GM12878 (cell line): ENCODE measurements at regions not wholly inside any gene's neighbourhood (a gene's known extent, or its start where the extent isn't known, plus 50 kb on each side); places are given as distances from the start of the nearest gene placed in this dataset.

Experiments
- ATAC-seq: fragments of 200-7000 bp; cut with Tn5 transposase; 3 replicates; pipeline ENCODE4 v1.9.1; 2020; ENCODE audit warnings: mild to moderate bottlenecking, moderate library complexity
- BruUV-seq: library from RNA; stranded (reverse); fragments of 400-500 nt; replicated peaks from 2 replicates; lab custom pipeline; 2021; lab: Mats Ljungman, UMichigan
- CTCF ChIA-PET: fragments of 300-600 bp; sonication (Branson Sonifier 250); formaldehyde crosslinking; extraction: SDS; loops from one replicate; lab custom pipeline; 2021; ENCODE audit warnings: inconsistent platforms; lab: Yijun Ruan, JAX
- POLR2A ChIA-PET: fragments of 350-600 bp; formaldehyde crosslinking; extraction: SDS; loops from one replicate; lab custom pipeline; 2021; ENCODE audit warnings: inconsistent platforms; lab: Charles Lee
- RAD21 ChIA-PET: fragments of 300-600 bp; sonication (Branson Sonifier 250); formaldehyde crosslinking; loops from one replicate; lab custom pipeline; 2023; ENCODE audit warnings: antibody characterized with exemption; ENCODE audit not compliant: unreplicated experiment; lab: Charles Lee
- SMC1A ChIA-PET: fragments of 300-600 bp; sonication (Branson Sonifier 250); formaldehyde crosslinking; loops from one replicate; lab custom pipeline; 2023; ENCODE audit not compliant: unreplicated experiment, uncharacterized antibody; lab: Charles Lee
- DNase-seq: peaks from one replicate; pipeline ENCODE4 v3.0.0-alpha.2; 2011; ENCODE audit warnings: low read depth, low spot score
- FAIRE-seq: peaks from 3 replicates; lab custom pipeline; 2011; peaks lifted over from hg19 to GRCh38; lab: Jason Lieb, UNC
- H2AFZ ChIP-seq: 2 replicates; pipeline ENCODE4 v1.6.0; 2011; ENCODE audit warnings: low read depth, low read length, control low read depth; ENCODE audit not compliant: control insufficient read depth
- H3K27ac ChIP-seq: 2 replicates; pipeline ENCODE4 v1.5.1; 2011; ENCODE audit warnings: control low read depth; ENCODE audit not compliant: control insufficient read depth, insufficient read depth
- H3K27me3 ChIP-seq, 2 experiments: replicated peaks in 1 of 2; 2 replicates each; pipeline versions ENCODE4 v1.6.0 to v1.6.1; 2011; ENCODE audit warnings: low read length in 1 of 2; ENCODE audit not compliant: control insufficient read depth in 2 of 2, insufficient read depth in 2 of 2
- H3K36me3 ChIP-seq, 2 experiments: 2 replicates each; pipeline ENCODE4 v1.5.1; 2011; ENCODE audit warnings: low read length in 1 of 2; ENCODE audit not compliant: control insufficient read depth in 2 of 2, insufficient read depth in 2 of 2
- H3K4me1 ChIP-seq: 2 replicates; pipeline ENCODE4 v1.6.1; 2011; ENCODE audit warnings: mild to moderate bottlenecking, low read length, moderate library complexity, mixed read lengths; ENCODE audit not compliant: control insufficient read depth, insufficient read depth
- H3K4me2 ChIP-seq: 2 replicates; pipeline ENCODE4 v1.6.0; 2011; ENCODE audit warnings: control low read depth; ENCODE audit not compliant: control insufficient read depth, insufficient read depth
- H3K4me3 ChIP-seq: fragments of 200-600 bp; sonication (generic); 2 replicates; pipeline ENCODE4 v1.5.1; 2016
- H3K79me2 ChIP-seq: 2 replicates; pipeline ENCODE4 v1.6.0; 2011; ENCODE audit warnings: low read length; ENCODE audit not compliant: control insufficient read depth, insufficient read depth
- H3K9ac ChIP-seq: 2 replicates; pipeline ENCODE4 v1.8.0; 2011; ENCODE audit warnings: low read length, control low read depth, mixed read lengths; ENCODE audit not compliant: control insufficient read depth, insufficient read depth
- H3K9me3 ChIP-seq: replicated peaks from 3 replicates; pipeline ENCODE4 v1.5.1; 2011; ENCODE audit warnings: mild to moderate bottlenecking, low read length; ENCODE audit not compliant: control insufficient read depth, insufficient read depth
- H4K20me1 ChIP-seq: 2 replicates; pipeline ENCODE4 v1.6.0; 2011; ENCODE audit not compliant: control insufficient read depth, insufficient read depth
- CBX3 ChIP-seq: fragments of 200-600 bp; sonication (generic); IDR thresholded peaks from 2 replicates; pipeline ENCODE4 v1.6.1; 2016; ENCODE audit warnings: low read depth, borderline replicate concordance
- CHD2 ChIP-seq: IDR thresholded peaks from 2 replicates; pipeline ENCODE4 v1.6.1; 2011; ENCODE audit warnings: low read depth, low read length, improper control_type of control experiment, borderline replicate concordance
- HCFC1 ChIP-seq: fragments of 150-350 bp; IDR thresholded peaks from 2 replicates; pipeline ENCODE4 v1.6.1; 2014; ENCODE audit warnings: low read length
- JUND ChIP-seq: IDR thresholded peaks from 2 replicates; pipeline ENCODE4 v1.6.1; 2012; ENCODE audit warnings: low read depth, mild to moderate bottlenecking, low read length, improper control_type of control experiment, moderate library complexity
- KAT2A ChIP-seq: conservative IDR thresholded peaks from 2 replicates; pipeline ENCODE4 v1.6.1; 2011; ENCODE audit warnings: low read depth, low read length; ENCODE audit not compliant: control insufficient read depth
- LARP7 ChIP-seq: fragments of 450-650 bp; IDR thresholded peaks from 2 replicates; pipeline ENCODE4 v1.6.1; 2017; ENCODE audit warnings: mild to moderate bottlenecking
- MEF2A ChIP-seq: IDR thresholded peaks from 2 replicates; pipeline ENCODE4 v1.6.1; 2011; ENCODE audit warnings: low read depth, mild to moderate bottlenecking, low read length, moderate library complexity; ENCODE audit not compliant: insufficient read depth
- MYB ChIP-seq: fragments of 150-350 bp; IDR thresholded peaks from 2 replicates; pipeline ENCODE4 v1.6.1; 2014; ENCODE audit warnings: mild to moderate bottlenecking, low read depth, low read length, borderline replicate concordance
- MYC ChIP-seq: IDR thresholded peaks from 2 replicates; pipeline ENCODE4 v1.6.1; 2011; ENCODE audit warnings: mild to moderate bottlenecking, low read length, moderate library complexity, inconsistent platforms; ENCODE audit not compliant: insufficient read depth, insufficient replicate concordance, insufficient read length, severe bottlenecking
- NBN ChIP-seq: fragments of 450-650 bp; IDR thresholded peaks from 2 replicates; pipeline ENCODE4 v1.6.1; 2016
- NRF1 ChIP-seq: conservative IDR thresholded peaks from 2 replicates; pipeline ENCODE4 v1.6.1; 2011; ENCODE audit warnings: mild to moderate bottlenecking, low read depth, low read length, improper control_type of control experiment
- PAX8 ChIP-seq: fragments of 450-650 bp; IDR thresholded peaks from 2 replicates; pipeline ENCODE4 v1.6.1; 2017; ENCODE audit warnings: mild to moderate bottlenecking, moderate library complexity
- RAD51 ChIP-seq: fragments of 450-650 bp; IDR thresholded peaks from 2 replicates; pipeline ENCODE4 v1.6.1; 2016; ENCODE audit warnings: moderate library complexity, mild to moderate bottlenecking, inconsistent platforms
- SMC3 ChIP-seq: IDR thresholded peaks from 2 replicates; pipeline ENCODE4 v1.6.1; 2011; ENCODE audit warnings: low read length, improper control_type of control experiment, borderline replicate concordance
- SREBF1 ChIP-seq: IDR thresholded peaks from 2 replicates; pipeline ENCODE4 v1.6.1; 2012; ENCODE audit warnings: mild to moderate bottlenecking, low read length
- TBL1XR1 ChIP-seq: IDR thresholded peaks from 2 replicates; pipeline ENCODE4 v1.6.1; 2012; ENCODE audit warnings: low read depth, low read length, improper control_type of control experiment
- TCF3 ChIP-seq: IDR thresholded peaks from 2 replicates; pipeline ENCODE4 v1.6.1; 2012; ENCODE audit warnings: low read depth, mild to moderate bottlenecking, low read length, borderline replicate concordance; ENCODE audit not compliant: insufficient read depth
- TCF7 ChIP-seq: IDR thresholded peaks from 2 replicates; pipeline ENCODE4 v1.6.1; 2014; ENCODE audit warnings: antibody characterized with exemption, borderline replicate concordance
- YBX1 ChIP-seq: fragments of 450-650 bp; IDR thresholded peaks from 2 replicates; pipeline ENCODE4 v1.6.1; 2016; ENCODE audit warnings: antibody characterized with exemption
- ZNF24 ChIP-seq: fragments of 450-650 bp; IDR thresholded peaks from 2 replicates; pipeline ENCODE4 v1.6.1; 2017; ENCODE audit warnings: antibody characterized with exemption, mild to moderate bottlenecking
- ZSCAN29 ChIP-seq: fragments of 450-650 bp; IDR thresholded peaks from 2 replicates; pipeline ENCODE4 v1.6.1; 2017; ENCODE audit warnings: mild to moderate bottlenecking, moderate library complexity
- WGBS: methylation state at CpG from one replicate; pipeline ENCODE4 v1.1.6; 2016; ENCODE audit warnings: low lambda C conversion rate; ENCODE audit not compliant: insufficient replicate concordance, insufficient coverage; ENCODE audit errors: missing lambda C conversion rate; 5-methylcytosine and 5-hydroxymethylcytosine counted together
- in situ Hi-C: fragments of 300-500 bp; cut with MboI; formaldehyde crosslinking; loops from 9 replicates; pipeline ENCODE4 v1.14.3; 2018; ENCODE audit warnings: mixed read lengths
- intact Hi-C: fragments of 100-400 bp; cut with micrococcal nuclease; formaldehyde crosslinking; loops from one replicate; pipeline ENCODE4 v1.14.2; 2022; ENCODE audit not compliant: unreplicated experiment

DNA sequence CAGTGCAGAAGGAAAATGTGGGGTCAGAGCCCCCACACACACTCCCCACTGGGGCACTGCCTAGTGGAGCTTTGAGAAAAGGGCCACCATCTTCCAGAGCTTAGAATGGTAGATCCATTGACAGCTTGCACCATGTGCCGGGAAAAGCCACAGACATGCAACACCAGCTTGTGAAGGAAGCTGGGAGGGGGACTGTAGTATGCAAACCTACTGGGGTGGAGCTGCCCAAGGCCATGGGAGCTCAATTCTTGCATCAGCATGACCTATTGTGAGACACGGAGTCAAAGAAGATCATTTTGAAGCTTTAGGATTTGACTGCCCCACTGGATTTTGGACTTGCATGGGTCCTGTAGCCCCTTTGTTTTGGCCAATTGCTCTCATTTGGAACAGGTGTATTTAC is 142.8 kb upstream of the ARHGEF9 start:
- in situ Hi-C loops (no loop called here), intact Hi-C loops (no loop called here)
- Histone ChIP-seq H3K4me3 (no peak overlapping the region), H3K9ac (no peak overlapping the region), H3K4me1 (no peaks in the 10 kb centered on the region), H3K79me2 (no peaks in the 10 kb centered on the region), H4K20me1 (no peaks in the 10 kb centered on the region), H3K27ac (no peak overlapping the region), H3K9me3 (no peaks in the 10 kb centered on the region; the same call in 2 of the 3 replicates), H3K27me3 (no peaks in the 10 kb centered on the region), H3K36me3 (no peaks in the 10 kb centered on the region), H2AFZ (no peak overlapping the region), H3K4me2 (no peak overlapping the region)
- ChIA-PET RAD21 (no interaction called here), CTCF (no interaction called here), SMC1A (no interaction called here), POLR2A (no interaction called here)
- TF ChIP-seq YBX1 (no peak), LARP7 (no peak), HCFC1 (no peak), ZSCAN29 (no peak)
- WGBS = 25% methylated on average over 2 of the region's 2 CpGs
- no TSS peak for BruUV-seq
- ATAC-seq (no peak), DNase-seq (no peak), FAIRE-seq (no peak)

DNA sequence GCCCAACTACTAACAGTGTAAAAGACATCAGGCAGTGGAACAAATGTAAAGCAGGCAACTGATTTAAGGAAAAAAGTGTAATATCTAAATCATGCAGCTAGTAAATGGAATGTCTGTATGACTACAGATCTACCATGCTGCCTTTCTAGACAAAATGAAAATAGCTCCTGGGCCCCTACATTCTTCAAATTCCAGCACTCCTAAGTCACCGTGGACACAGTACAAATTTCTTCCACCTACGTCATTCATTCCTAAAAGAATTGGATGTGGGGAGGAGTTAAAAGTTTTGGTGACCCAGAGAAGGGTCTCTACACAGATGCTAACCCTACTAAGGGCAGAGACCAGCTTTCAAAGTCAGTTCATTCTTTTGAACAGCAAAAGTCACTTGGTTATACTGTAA is 137.2 kb upstream of the ARHGEF9 start:
- ATAC-seq (no peak), FAIRE-seq (no peak), DNase-seq (no peak)
- Histone ChIP-seq H4K20me1 (no peaks in the 10 kb centered on the region), H3K4me2 (no peak overlapping the region), H3K4me1 (no peaks in the 10 kb centered on the region), H3K9ac (no peak overlapping the region), H3K4me3 (no peak overlapping the region), H3K27ac (no peak overlapping the region), H3K79me2 (no peaks in the 10 kb centered on the region), H3K36me3 (no peaks in the 10 kb centered on the region), H3K9me3 (no peaks in the 10 kb centered on the region; the same call in 2 of the 3 replicates), H3K27me3 (no peaks in the 10 kb centered on the region), H2AFZ (no peak overlapping the region)
- intact Hi-C loops = no loop called here
- 52% methylated on average over 2 of the region's 2 CpGs for whole genome bisulfite sequencing
- POLR2A ChIA-PET = no interaction called here
- CTCF ChIA-PET = no interaction called here
- no TSS peak for BruUV-seq
- in situ Hi-C loops = no loop called here
- no peak for TF ChIP-seq NRF1
- no peak for TF ChIP-seq JUND
- no peak for TF ChIP-seq TCF7
- TF ChIP-seq RAD51 = no peak
- TF ChIP-seq TCF3 = no peak
- TF ChIP-seq CBX3 = no peak
- TF ChIP-seq PAX8 = no peak
- TF ChIP-seq SMC3 = no peak
- no peak for TF ChIP-seq ZNF24
- no peak for TF ChIP-seq MYC
- TF ChIP-seq KAT2A = no peak
- no peak for TF ChIP-seq MEF2A
- no peak for TF ChIP-seq CHD2
- no peak for TF ChIP-seq TBL1XR1
- no peak for TF ChIP-seq NBN
- no peak for TF ChIP-seq SREBF1
- TF ChIP-seq MYB = no peak
- TF ChIP-seq ZSCAN29 = no peak
- SMC1A ChIA-PET = no interaction called here
- RAD21 ChIA-PET = no interaction called here
